EH (cell line): ENCODE measurements at regions not wholly inside any gene's neighbourhood (a gene's known extent, or its start where the extent isn't known, plus 50 kb on each side); places are given as distances from the start of the nearest gene placed in this dataset.
"Not testable (repeated sequence)": the region's sequence is repeated elsewhere in the genome, so short reads cannot be mapped to it uniquely, and the experiment has no call there.

ENCODE experiments used
- DNase-seq: peaks from one replicate; pipeline ENCODE4 v3.0.0-alpha.2; 2015; ENCODE audit warnings: low read depth

DNA sequence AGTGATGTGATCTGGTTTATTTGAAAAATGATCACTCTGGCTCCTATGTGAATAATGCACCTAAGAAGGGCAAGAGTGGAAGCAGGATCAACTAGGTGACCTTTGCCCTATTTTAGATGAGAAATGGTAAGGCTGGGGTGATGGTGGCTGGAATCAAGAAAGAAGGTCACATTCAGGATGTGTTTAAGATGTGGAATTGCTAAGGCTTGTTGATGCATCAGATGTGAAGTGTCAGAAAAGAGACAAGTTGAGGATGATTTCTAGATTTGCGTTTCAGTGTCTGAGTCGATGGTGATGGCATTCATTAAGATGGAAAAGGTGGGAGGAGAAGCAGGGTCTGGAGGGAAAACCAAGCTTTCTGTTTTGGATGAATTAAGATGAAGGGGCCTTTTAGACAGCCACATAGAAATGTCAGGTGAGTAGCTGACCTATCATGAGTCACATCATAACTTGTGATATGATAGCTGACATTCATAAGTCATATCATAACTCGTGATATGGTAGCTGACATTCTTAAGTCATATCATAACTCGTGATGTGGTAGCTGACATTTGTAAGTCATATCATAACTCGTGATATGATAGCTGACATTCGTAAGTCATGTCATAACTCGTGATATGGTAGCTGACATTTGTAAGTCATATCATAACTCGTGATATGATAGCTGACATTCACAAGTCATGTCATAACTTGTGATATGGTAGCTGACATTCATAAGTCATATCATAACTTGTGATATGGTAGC is 101.2 kb upstream of the SEC11C start:
- DNase-seq, result no peak

DNA sequence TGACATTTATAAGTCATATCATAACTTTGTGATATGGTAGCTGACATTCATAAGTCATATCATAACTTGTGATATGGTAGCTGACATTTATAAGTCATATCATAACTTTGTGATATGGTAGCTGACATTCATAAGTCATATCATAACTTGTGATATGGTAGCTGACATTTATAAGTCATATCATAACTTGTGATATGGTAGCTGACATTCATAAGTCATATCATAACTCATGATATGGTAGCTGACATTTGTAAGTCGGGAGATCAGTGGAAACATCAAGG is 100.7 kb upstream of the SEC11C start:
- DNase-seq, result not testable (repeated sequence)

DNA sequence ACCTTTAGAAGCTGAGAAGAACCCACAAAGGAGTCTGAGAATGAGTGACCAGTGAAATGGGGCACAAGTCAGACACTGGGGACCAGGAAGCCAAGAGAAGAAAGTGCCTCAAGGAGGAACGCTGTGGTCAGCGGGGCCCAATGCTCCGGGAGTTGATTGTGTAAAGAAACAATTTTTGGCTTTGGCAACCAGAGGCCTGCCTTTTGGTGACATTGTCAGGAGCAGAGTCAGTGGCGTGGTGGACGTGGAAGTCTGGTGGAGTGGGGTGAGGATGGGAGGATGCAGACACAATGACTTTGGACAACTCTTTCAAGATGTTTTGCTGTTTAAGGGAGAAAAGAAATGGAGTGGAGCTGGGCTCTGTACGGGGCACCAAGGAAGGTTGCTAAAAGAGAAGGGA is 100.2 kb upstream of the SEC11C start:
- no peak for DNase-seq

DNA sequence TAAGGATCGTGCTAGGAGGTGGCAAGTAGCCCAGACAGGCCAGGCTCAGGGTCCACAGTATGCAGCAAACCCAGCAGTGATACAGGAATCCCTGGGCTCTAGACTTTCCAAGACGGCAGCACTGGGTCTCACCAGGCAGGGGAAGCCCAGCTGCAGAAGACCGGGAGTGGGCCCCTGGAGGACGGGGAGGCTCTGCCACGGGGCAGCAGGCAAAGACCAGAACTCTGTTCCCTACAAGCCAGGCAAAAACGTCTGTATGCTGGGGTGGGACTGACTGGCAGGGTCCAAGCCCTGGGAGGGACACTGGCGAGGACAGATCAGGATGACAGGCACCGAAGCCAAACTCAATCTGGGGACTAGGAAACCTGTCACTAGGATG is 98.9 kb upstream of the SEC11C start:
- DNase-seq, result no peak

DNA sequence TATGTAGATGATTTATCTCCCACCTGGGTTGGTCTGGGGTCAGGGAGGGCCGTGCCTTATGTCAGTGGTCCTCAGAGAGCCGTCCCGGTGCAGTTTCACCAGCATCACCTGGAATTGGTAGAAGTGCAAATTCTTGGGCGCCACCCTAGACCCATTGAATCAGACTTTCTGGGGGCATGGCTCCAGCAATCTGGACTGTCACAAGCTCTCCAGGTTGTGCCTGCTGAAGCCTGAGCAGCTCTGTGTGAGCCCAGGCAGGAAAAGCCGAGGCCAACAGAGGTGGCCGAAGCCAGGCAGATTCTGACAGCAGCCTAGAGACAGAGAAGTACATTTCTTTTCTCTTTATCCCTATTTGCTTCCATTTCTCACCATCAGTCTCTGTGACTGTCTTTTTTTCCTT is 98.4 kb upstream of the SEC11C start:
- no peak for DNase-seq

DNA sequence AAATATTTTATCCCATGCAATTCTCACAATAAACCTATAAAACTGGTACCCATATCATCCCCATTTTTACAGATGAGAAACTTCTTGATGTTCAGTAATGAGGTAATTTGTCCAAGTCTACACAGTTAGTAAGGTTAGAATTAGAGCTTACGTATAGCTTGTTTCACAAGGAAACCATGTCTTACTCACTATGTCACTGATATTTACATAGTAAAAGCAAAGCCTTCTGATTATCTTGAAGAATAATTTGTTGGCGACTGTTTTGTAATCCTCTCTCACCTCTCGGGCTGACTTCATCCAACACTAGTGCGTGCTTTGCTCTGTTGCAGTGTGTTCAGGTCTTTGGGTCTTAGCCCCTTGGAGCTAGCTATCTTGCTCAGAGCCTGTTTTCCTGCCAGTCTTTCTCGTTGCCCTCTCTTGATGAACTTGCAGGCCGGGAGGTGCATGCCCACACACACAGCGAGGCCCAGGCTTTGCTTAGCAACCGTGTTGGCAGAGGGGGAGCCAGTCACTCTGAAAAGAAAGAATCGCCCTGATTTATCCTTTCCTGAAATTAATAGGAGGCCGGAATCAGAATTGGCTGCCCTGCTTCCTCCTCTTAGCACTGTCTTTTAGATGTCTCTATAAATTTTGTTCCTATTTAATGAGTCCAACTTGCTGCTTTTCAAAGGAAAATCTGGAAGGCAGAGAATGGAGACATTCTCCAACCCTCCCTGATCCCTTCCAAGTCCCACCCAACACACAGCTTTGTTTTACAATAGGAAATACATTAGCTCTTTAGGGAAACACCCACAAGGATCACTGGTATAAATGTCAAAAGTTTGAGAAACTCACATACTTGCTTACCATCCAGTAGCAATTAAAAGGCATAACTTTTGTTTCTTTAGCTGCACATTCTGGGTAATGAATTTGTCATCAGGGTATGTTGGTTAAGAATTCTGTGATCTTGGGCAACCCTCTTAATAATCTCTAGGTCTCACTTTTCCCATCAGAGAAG is 97.6 kb upstream of the SEC11C start:
- DNase-seq, result peak; percentile 80

DNA sequence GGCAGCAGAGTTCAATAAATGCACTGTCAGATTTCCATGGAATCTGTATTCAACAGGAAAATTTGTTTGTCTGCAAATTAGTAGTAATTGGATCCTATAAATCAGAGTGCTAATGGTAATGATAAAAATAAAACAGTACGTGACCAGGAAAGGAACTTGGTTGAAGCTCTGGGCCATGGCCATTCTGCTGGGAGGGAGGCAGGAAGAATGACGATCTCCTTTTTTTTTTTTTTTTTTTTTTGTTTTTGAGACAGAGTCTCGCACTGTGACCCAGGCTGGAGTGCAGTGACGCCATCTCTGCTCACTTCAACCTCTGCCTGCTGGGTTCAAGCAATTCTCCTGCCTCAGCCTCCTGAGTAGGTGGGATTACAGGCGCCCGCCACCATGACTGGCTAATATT is 94.8 kb upstream of the SEC11C start:
- no peak for DNase-seq

DNA sequence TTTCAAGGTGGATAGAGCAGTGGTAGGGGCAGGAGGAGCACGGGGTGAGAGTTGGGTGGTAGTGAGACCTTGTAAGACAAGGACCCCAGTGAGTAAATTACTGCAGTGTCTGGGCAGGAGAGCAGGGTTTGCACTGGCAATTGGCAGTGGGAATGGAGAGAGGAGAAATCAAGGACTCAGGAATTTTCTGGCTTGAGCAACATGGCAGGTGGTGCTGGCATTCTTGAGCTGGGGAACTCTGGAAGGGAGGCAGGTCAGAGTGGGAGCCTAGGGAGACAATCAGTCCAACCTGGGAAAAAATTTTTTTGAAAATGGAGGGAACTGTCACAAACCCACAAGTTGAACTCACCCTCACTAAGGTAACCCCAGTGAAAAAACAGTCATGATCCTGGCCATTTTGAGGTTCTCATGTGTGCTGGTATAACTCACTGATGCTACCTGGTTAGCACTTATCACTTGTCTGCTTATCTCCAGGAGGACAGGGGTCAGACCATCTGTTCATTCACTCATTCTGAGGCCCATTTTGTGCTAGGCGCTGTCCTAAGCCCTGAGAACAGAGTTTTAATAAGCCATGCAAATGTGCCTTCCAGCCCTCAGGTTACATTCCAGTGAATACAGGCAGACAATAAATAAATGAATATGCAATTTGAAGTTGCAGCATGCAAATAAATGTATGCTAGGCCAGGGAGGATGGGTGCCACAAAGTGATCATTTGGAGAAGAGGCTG is 92.2 kb upstream of the SEC11C start:
- DNase-seq, result no peak

DNA sequence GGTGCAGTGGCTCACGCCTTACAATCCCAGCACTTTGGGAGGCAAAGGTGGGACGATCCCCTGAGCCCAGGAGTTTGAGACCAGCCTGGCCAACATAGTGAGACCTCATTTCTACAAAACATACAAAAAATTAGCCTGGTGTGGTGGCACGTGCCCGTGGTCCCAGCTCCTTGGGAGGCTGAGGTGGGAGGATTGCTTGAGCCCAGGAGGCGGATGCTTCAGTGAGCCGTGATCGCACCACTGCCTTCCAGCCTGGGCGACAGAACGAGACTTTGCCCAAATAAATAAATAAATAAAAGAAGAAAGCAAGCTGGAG is 91.7 kb upstream of the SEC11C start:
- no peak for DNase-seq

DNA sequence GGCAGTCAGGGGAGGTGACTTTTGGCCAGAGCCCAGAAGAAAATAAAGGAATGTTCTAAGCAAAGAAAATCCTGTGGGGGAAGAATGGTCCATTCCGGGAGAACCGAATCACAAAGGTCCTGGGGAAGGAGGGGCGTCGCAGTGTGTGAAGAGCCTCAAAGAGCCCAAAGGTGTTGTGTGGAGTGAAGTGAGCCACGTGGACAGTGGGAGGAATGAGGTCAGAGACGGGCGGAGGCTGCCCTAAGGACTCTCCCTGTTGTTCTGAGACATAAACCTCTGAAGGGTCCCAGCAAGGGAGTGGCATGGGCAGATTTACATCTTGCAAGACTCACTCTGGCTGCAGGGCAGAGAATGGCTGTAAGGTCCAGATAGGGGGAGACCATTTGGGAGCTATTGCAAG is 91.3 kb upstream of the SEC11C start:
- DNase-seq, result no peak

DNA sequence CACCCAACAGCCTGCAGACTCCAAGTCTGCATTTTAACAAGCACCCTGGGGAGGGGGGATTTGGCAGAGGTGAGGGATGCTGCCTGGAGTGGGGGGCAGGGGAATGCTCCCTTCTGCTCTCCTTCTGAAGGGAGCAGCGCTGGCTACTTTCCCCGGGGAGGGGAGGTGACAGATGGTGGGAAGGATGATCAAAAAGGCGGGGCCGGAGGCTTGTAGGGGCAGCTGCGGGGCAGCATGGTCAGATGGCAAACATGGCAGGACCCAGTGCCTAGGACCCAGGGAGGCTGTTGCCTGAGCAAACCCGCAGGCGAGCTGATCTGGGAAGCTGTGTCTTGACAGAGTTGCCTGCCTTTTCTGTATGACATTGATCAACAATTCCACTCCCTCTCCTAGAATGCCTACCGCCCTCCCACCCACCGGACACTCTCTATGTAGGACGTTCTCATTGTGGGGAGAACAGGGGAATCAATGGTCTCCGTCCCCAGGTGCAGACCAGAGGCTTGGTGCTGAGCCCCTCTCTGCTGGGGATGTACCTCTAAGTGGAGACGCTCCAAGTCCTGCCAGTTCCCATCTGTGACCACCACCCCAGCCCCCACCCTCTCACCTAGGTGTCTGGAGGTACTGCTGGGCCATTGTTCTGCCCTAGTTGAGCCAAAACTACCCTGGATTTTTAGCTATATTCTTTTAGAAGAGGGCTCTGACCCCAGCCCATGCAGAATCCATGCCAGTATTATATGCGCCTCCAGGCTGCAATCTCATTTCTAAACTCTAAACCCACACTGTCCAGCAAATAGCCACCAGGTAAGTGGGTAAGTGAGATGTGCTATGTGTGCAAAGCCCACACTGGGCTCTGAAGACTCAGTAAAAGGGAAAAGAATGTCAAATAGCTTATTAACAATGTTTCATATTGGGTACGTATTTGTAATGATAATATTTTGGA is 89.7 kb upstream of the SEC11C start:
- no peak for DNase-seq

DNA sequence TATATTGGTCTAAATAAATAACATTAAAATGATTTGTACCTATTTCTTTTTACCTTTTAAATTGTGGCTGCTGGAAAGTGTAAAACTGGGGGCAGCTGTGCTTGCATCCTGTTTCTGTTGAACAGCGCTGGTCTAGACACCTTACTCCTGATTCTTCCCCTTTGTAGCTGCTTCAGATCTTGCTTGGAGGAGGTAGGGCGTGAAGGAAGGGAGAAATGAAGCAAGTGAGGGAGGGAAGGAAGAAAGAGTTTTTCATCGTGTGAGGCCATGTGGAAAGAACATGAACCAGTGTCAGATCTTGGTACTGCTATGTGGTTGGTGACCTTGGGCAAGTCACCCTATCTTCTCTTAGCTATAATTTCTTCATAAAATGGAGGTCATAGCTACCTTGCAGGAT is 89.0 kb upstream of the SEC11C start:
- no peak for DNase-seq

DNA sequence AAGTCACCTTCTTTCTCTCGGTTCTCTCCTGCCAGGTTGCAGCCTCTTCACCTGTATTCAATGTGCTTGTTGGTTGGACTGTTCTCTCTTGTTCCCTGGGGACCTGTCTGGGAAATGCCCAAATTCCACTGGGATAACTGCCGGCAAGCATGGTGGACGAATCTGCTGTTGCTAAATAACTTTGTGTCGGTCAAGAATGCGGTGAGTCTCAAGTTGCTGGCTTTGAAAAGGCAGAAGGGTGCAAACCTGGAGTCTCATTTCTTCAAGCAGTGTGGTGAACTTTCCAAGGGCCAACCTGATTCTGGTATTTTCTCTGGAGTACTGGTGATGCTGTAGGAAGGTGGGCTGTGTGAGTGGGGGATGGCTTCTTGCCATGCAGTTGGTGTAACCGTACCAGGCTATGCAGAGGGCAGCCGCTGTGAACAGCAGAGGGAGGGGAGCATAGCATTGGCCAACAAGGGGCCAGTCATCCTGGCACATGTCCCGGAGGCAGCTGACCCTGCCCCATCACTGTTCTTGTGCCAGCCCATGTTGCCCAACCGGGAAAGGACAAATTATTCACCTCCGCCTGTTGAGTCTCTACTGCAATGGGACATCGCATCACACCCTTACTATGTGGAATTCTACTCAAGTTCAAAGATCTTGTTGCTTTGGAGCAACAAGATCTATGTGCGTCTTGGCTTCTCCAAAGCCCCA is 88.1 kb upstream of the SEC11C start:
- no peak for DNase-seq

DNA sequence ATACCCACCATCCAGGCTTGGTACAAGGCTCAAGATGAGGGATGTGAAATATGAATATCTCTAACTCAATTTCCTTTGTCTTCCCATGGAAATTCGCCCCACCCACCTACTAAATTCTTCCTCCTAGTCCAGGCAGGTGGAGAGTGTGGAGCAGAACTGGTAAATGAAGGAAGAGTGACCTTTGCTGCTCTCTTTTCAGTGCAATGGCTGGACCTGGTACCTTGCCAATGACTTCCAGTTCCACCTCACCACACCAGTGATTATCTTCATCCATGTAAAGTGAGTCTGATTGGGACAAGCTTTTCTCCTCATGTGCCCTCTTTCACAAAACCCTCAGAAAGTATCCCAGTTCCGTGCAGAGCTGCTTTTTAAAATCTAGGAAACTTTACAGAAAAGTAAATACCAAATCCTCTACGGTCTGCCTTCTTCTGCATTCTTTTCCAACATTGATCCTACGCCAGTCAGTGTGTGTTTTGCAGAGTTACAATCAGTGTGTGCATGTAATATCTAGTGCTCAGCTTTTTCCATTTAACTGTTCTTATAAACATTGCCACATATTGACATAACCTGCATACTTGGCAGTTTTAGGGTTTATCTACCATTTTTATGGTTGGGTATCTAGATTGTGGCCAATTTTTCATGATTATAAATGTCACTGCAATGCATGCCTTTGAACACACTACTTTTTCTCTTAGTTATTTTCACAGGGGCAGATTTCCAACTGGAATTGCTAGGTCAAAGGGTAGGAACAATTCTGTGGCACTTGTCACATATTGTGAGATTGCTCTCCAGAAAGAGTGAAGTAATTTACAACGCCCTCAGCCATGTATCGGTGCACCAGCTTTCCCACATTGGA is 86.5 kb upstream of the SEC11C start:
- peak; percentile 83 for DNase-seq

DNA sequence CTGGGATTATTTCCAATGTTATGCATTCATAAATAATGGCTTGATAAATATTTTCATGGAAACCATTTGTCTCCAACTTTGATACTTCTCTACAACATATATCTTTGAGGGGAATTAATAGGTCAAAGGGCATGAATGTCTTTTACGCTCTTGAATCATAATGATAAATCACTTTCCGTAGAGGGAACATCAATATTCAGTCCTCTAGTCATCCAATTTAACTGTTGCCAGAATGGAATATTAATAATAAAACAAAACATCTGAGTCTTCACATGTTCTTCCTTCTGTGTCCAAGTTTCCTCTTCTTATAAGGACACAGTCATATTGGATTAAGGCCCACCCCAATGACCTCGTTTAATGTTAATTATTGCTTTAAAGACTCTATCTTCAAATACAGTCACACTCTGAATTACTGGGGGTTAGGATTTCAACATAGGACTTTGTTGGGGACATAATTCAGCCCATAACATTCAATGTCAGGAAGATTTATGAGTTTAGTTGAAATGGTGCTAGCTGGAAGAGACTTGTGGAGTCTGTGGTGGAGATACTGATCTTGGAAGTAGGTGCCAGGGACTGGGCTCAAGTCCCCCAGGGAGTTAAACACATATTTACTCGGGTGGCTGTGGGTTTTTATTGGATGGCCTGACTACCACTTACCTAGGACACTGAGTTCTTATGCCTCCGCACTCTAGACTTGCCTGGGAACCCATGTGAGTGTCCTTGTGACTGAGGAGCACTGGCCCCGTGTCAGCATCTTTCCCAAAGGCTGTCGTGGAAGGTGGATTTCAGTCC is 85.0 kb upstream of the SEC11C start:
- DNase-seq, result peak; percentile 89

DNA sequence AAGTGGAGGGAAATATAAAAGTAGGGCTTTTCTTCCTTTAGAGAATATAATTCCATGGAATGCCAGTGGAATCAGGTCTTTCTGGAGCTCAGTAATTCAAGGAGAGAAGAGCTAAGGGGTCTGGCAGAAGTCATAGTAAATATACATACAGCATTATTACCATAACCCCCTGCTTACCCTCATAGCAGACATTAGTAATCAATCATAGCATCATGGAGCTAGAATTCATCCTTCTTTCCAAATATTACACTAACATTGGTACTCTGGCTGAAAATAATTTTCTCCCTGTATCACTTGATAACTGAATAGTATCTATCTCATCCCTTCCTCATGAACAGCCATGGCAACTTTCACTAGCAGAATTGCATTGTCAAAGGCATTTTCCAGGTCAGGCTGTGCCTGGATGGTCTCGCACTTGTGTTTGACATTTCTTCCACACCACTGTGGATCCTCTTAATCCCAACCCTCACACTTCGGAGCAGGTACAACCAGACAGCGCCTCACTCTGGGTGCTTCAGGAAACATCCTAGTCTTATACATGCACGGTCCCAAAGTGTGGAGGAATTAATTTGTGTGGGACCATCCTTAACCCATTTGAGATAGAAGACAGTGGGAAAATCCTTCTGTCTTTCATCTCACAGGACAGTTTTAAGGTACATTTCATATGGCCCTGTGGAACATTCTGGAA is 84.2 kb upstream of the SEC11C start:
- no peak for DNase-seq

DNA sequence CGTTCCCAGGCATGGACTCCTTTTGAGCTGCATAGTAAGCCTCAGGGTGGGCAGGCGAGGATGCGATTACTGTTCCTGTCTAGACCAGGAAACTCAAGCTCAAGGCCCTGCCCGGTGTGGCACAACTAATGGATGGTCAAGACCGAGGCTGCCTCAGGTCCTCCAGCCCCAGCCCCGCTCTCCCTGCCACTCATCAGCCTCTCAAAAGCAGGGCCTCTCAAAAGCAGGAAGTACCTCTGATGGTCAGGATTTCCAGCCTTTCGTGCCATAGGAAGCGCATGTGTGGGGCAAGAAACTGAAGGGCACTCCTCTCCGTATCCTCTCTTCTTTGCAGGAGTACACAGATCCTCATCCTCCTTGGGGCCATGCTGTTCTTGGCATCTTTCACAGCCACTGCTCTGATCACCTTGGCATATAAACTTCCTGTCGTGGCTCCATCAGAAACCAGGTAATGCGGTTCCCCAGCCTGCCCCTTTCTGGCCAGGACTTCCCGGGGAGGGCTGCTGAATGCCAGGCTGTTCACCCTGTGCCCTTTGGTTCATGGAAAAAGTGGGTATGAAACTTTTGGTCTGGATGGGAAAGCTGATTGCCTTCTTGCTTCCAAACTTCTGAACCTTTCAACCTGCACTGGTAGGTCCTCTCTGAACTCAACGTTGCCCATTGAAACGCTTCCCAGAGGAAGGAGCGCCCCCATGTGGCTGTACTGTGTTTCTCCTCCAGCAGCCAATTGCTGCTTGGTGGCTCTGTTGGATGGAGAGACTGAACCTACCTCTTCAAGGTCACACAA is 82.8 kb upstream of the SEC11C start:
- DNase-seq, result peak; percentile 83

DNA sequence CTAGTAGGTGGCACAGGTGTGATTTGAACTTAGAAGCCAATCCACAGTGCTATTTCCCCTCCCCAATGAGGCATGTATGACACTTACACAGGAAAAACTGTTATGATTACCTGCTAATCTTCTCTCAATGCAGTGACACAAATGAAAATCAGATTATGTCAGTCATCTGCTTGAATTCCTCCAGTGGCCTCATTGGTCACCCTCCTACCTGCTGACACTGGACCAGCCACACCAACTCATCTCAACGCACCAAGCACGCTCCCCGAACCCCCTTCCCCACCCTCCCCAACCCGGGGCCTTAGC is 82.2 kb upstream of the SEC11C start:
- no peak for DNase-seq
